ENCODE measurements at regions not wholly inside any gene's neighbourhood (a gene's known extent, or its start where the extent isn't known, plus 50 kb on each side); places are given as distances from the start of the nearest gene placed in this dataset.
"Not testable (repeated sequence)": the region's sequence is repeated elsewhere in the genome, so short reads cannot be mapped to it uniquely, and the experiment has no call there.

GRCh38 chrX:76774912-76775311, 347.4 kb downstream of the MAGEE1 start:
- H3K36me3 ChIP-seq (replicated peaks; ENCODE audit: low read depth, low read length); H3K4me3 ChIP-seq (ENCODE audit: low read length); H3K27ac ChIP-seq (ENCODE audit: low read length); H4K20me1 ChIP-seq (ENCODE audit: insufficient read depth, low read length); H3K9ac ChIP-seq (ENCODE audit: low read length); H2AFZ ChIP-seq (ENCODE audit: low read depth, low read length); H3K27me3 ChIP-seq (ENCODE audit: low read depth, low read length); H3K4me1 ChIP-seq (ENCODE audit: low read length); H3K79me2 ChIP-seq (ENCODE audit: low read length); H3K4me2 ChIP-seq (ENCODE audit: low read length); H3K9me3 ChIP-seq (ENCODE audit: insufficient read depth, low read length): not testable (repeated sequence)

- no peaks in the 10 kb centered on the region for H3K4me1 ChIP-seq (ENCODE audit: low read length)
- H3K9me3 ChIP-seq (ENCODE audit: insufficient read depth, low read length): no peaks in the 10 kb centered on the region
- no peak overlapping the region for H3K4me2 ChIP-seq (ENCODE audit: low read length)
- H3K27me3 ChIP-seq (ENCODE audit: low read depth, low read length): no peaks in the 10 kb centered on the region
- H3K27ac ChIP-seq (ENCODE audit: low read length): no peak overlapping the region
- H3K79me2 ChIP-seq (ENCODE audit: low read length): no peaks in the 10 kb centered on the region
- no peaks in the 10 kb centered on the region for H3K36me3 ChIP-seq (replicated peaks; ENCODE audit: low read depth, low read length)
- TF ChIP-seq CTCF (IDR thresholded peaks at IDR 0.05; ENCODE audit: low read depth, low read length): no peak
- TF ChIP-seq EZH2phosphoT487 (IDR thresholded peaks at IDR 0.05; ENCODE audit: low read depth): no peak
- no peak overlapping the region for H3K9ac ChIP-seq (ENCODE audit: low read length)
- H4K20me1 ChIP-seq (ENCODE audit: insufficient read depth, low read length): no peaks in the 10 kb centered on the region
- H2AFZ ChIP-seq (ENCODE audit: low read depth, low read length): no peak overlapping the region
- no peak overlapping the region for H3K4me3 ChIP-seq (ENCODE audit: low read length)
These were observed 368.8 kb downstream of the MAGEE1 start for GRCh38 chrX:76796311-76796710.

- H3K4me3 ChIP-seq (ENCODE audit: low read length): no peak overlapping the region
- TF ChIP-seq EZH2phosphoT487 (IDR thresholded peaks at IDR 0.05; ENCODE audit: low read depth): no peak
- no peak for TF ChIP-seq CTCF (IDR thresholded peaks at IDR 0.05; ENCODE audit: low read depth, low read length)
- no peaks in the 10 kb centered on the region for H4K20me1 ChIP-seq (ENCODE audit: insufficient read depth, low read length)
- H3K4me1 ChIP-seq (ENCODE audit: low read length): no peaks in the 10 kb centered on the region
- no peak overlapping the region for H2AFZ ChIP-seq (ENCODE audit: low read depth, low read length)
- H3K27ac ChIP-seq (ENCODE audit: low read length): no peak overlapping the region
- H3K79me2 ChIP-seq (ENCODE audit: low read length): no peaks in the 10 kb centered on the region
- no peaks in the 10 kb centered on the region for H3K36me3 ChIP-seq (replicated peaks; ENCODE audit: low read depth, low read length)
- H3K9ac ChIP-seq (ENCODE audit: low read length): no peak overlapping the region
- no peaks in the 10 kb centered on the region for H3K9me3 ChIP-seq (ENCODE audit: insufficient read depth, low read length)
- no peaks in the 10 kb centered on the region for H3K27me3 ChIP-seq (ENCODE audit: low read depth, low read length)
- no peak overlapping the region for H3K4me2 ChIP-seq (ENCODE audit: low read length)
These were observed 375.2 kb downstream of the MAGEE1 start for GRCh38 chrX:76802708-76803107.

- no peak overlapping the region for H2AFZ ChIP-seq (ENCODE audit: low read depth, low read length)
- H3K9ac ChIP-seq (ENCODE audit: low read length): no peak overlapping the region
- no peaks in the 10 kb centered on the region for H3K27me3 ChIP-seq (ENCODE audit: low read depth, low read length)
- no peak overlapping the region for H3K4me3 ChIP-seq (ENCODE audit: low read length)
- no peak overlapping the region for H3K4me2 ChIP-seq (ENCODE audit: low read length)
- no peak overlapping the region for H3K27ac ChIP-seq (ENCODE audit: low read length)
- H3K9me3 ChIP-seq (ENCODE audit: insufficient read depth, low read length): no peaks in the 10 kb centered on the region
- H3K4me1 ChIP-seq (ENCODE audit: low read length): no peaks in the 10 kb centered on the region
- no peaks in the 10 kb centered on the region for H3K36me3 ChIP-seq (replicated peaks; ENCODE audit: low read depth, low read length)
- H4K20me1 ChIP-seq (ENCODE audit: insufficient read depth, low read length): no peaks in the 10 kb centered on the region
- TF ChIP-seq EZH2phosphoT487 (IDR thresholded peaks at IDR 0.05; ENCODE audit: low read depth): no peak
- no peaks in the 10 kb centered on the region for H3K79me2 ChIP-seq (ENCODE audit: low read length)
These were observed 388.2 kb downstream of the MAGEE1 start for GRCh38 chrX:76815754-76816153.

- H3K9ac ChIP-seq (ENCODE audit: low read length); H2AFZ ChIP-seq (ENCODE audit: low read depth, low read length); H3K79me2 ChIP-seq (ENCODE audit: low read length); H3K4me1 ChIP-seq (ENCODE audit: low read length); H3K4me2 ChIP-seq (ENCODE audit: low read length); H3K4me3 ChIP-seq (ENCODE audit: low read length); H4K20me1 ChIP-seq (ENCODE audit: insufficient read depth, low read length); H3K9me3 ChIP-seq (ENCODE audit: insufficient read depth, low read length); H3K27me3 ChIP-seq (ENCODE audit: low read depth, low read length); H3K27ac ChIP-seq (ENCODE audit: low read length); H3K36me3 ChIP-seq (replicated peaks; ENCODE audit: low read depth, low read length): not testable (repeated sequence)
These were observed 389.8 kb downstream of the MAGEE1 start for GRCh38 chrX:76817279-76817678.

Measured in OCI-LY3 (cell line).